WTC11 (cell line): ENCODE measurements at regions not wholly inside any gene's neighbourhood (a gene's known extent, or its start where the extent isn't known, plus 50 kb on each side); places are given as distances from the start of the nearest gene placed in this dataset.

Source experiments
- ATAC-seq: fragments of 200-7000 bp; cut with Tn5 transposase; 2 replicates; pipeline ENCODE4 v1.10.0; 2021; ENCODE audit warnings: mild to moderate bottlenecking, moderate library complexity
- CTCF ChIA-PET: fragments of 300-600 bp; sonication (Branson Sonifier 250); formaldehyde crosslinking; loops from one replicate; lab custom pipeline; 2021; ENCODE audit warnings: antibody characterized with exemption; lab: Charles Lee
- POLR2A ChIA-PET: fragments of 350-600 bp; sonication (Branson Sonifier 250); formaldehyde crosslinking; loops from one replicate; lab custom pipeline; 2021; ENCODE audit warnings: antibody characterized with exemption; lab: Charles Lee
- DNase-seq: peaks from one replicate; pipeline ENCODE4 v3.0.0; 2021; ENCODE audit warnings: low spot score
- H3K27ac Mint-ChIP-seq: 2 replicates; pipeline ENCODE4 v1.8.0; 2021; ENCODE audit warnings: mixed read lengths
- H3K27me3 Mint-ChIP-seq: 2 replicates; pipeline ENCODE4 v1.8.0; 2021; ENCODE audit warnings: low read depth, mild to moderate bottlenecking, moderate library complexity, mixed read lengths
- H3K36me3 Mint-ChIP-seq: 2 replicates; pipeline ENCODE4 v1.8.0; 2021; ENCODE audit warnings: mixed read lengths
- H3K4me1 Mint-ChIP-seq: 2 replicates; pipeline ENCODE4 v1.8.0; 2022; ENCODE audit warnings: mixed read lengths
- H3K4me3 Mint-ChIP-seq: 2 replicates; pipeline ENCODE4 v1.8.0; 2021; ENCODE audit warnings: mild to moderate bottlenecking, moderate library complexity, mixed read lengths
- H3K9me3 Mint-ChIP-seq: 2 replicates; pipeline ENCODE4 v1.8.0; 2021; ENCODE audit warnings: mixed read lengths
- AFF4 ChIP-seq: sonication (generic); formaldehyde crosslinking; IDR thresholded peaks from 2 replicates; pipeline ENCODE4 v1.8.1; 2023; ENCODE audit warnings: mild to moderate bottlenecking, missing genetic modification reagents, borderline replicate concordance
- ELF4 ChIP-seq: sonication (generic); formaldehyde crosslinking; IDR thresholded peaks from 2 replicates; pipeline ENCODE4 v1.8.1; 2022; ENCODE audit warnings: low read depth, mild to moderate bottlenecking, moderate library complexity, missing genetic modification reagents
- EMX1 ChIP-seq: fragments of 250-450 bp; sonication (Bioruptor Pico); IDR thresholded peaks from 2 replicates; pipeline ENCODE4 v1.8.0; 2021; ENCODE audit warnings: mild to moderate bottlenecking
- JAZF1 ChIP-seq: fragments of 250-450 bp; sonication (Bioruptor Pico); IDR thresholded peaks from 2 replicates; pipeline ENCODE4 v1.9.0; 2021; ENCODE audit warnings: moderate library complexity, mild to moderate bottlenecking, inconsistent platforms
- MXD4 ChIP-seq: fragments of 250-450 bp; sonication (Bioruptor Pico); IDR thresholded peaks from 2 replicates; pipeline ENCODE4 v1.8.0; 2021; ENCODE audit warnings: mild to moderate bottlenecking, moderate library complexity, borderline replicate concordance
- MYBL2 ChIP-seq: sonication (generic); formaldehyde crosslinking; IDR thresholded peaks from 2 replicates; pipeline ENCODE4 v1.8.1; 2023; ENCODE audit warnings: mild to moderate bottlenecking, moderate library complexity, missing genetic modification reagents
- NFATC4 ChIP-seq: fragments of 250-450 bp; sonication (Bioruptor Pico); IDR thresholded peaks from 2 replicates; pipeline ENCODE4 v1.9.0; 2021; ENCODE audit warnings: mild to moderate bottlenecking
- NR1H2 ChIP-seq: sonication (generic); formaldehyde crosslinking; IDR thresholded peaks from 2 replicates; pipeline ENCODE4 v1.9.0; 2021; ENCODE audit warnings: mild to moderate bottlenecking, moderate library complexity, missing genetic modification reagents
- NR2C2 ChIP-seq: sonication (generic); formaldehyde crosslinking; IDR thresholded peaks from 2 replicates; pipeline ENCODE4 v1.8.0; 2022; ENCODE audit warnings: mild to moderate bottlenecking, missing genetic modification reagents
- RELA ChIP-seq: sonication (generic); formaldehyde crosslinking; IDR thresholded peaks from 2 replicates; pipeline ENCODE4 v1.8.1; 2022; ENCODE audit warnings: missing genetic modification reagents, mild to moderate bottlenecking, borderline replicate concordance
- TEAD4 ChIP-seq: sonication (generic); formaldehyde crosslinking; IDR thresholded peaks from 2 replicates; pipeline ENCODE4 v1.8.0; 2022; ENCODE audit warnings: mild to moderate bottlenecking, missing genetic modification reagents
- USF2 ChIP-seq: sonication (generic); formaldehyde crosslinking; IDR thresholded peaks from 2 replicates; pipeline ENCODE4 v1.8.1; 2023; ENCODE audit warnings: mild to moderate bottlenecking, missing genetic modification reagents, moderate library complexity
- ZNF138 ChIP-seq: sonication (generic); formaldehyde crosslinking; conservative IDR thresholded peaks from 2 replicates; pipeline ENCODE4 v1.8.1; 2022; ENCODE audit warnings: mild to moderate bottlenecking, moderate library complexity, missing genetic modification reagents
- ZNF396 ChIP-seq: fragments of 250-450 bp; sonication (Bioruptor Pico); IDR thresholded peaks from 2 replicates; pipeline ENCODE4 v1.8.0; 2021; ENCODE audit warnings: mild to moderate bottlenecking, moderate library complexity, borderline replicate concordance
- TF ChIP-seq, protein P1 (sequence below): fragments of 250-450 bp; sonication (Bioruptor Pico); IDR thresholded peaks from 2 replicates; pipeline ENCODE4 v1.9.0; 2021; ENCODE audit warnings: moderate library complexity, mild to moderate bottlenecking, inconsistent platforms, borderline replicate concordance
- TF ChIP-seq, protein P2 (sequence below): sonication (generic); formaldehyde crosslinking; IDR thresholded peaks from 2 replicates; pipeline ENCODE4 v1.8.0; 2023; ENCODE audit warnings: missing genetic modification reagents, mild to moderate bottlenecking, borderline replicate concordance
- TF ChIP-seq, protein P3 (sequence below): fragments of 250-450 bp; sonication (Bioruptor Pico); IDR thresholded peaks from 2 replicates; pipeline ENCODE4 v1.9.0; 2021; ENCODE audit warnings: mild to moderate bottlenecking, borderline replicate concordance

DNA sequence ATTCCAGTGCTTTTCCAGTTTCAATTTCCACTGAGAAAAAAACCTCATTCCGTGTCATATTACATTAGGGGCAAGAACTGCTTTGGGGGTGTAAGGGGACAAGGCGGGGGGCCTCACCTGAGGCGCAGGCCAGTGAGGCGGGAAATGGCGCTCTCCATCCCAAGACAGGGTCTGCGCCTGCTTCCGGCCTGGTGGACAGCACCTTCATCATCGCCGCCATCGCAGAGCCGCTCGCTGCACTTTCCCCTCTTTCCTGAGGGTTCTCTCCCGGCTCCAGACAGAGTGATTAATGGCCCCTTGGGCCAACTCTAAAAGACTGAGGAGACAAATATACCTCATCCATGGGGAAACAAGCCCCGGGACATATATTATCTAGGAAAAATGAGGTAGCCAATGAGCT, 270.0 kb upstream of the SOX4 start:
- H3K36me3 Mint-ChIP-seq, result peaks cover 16% of the 10 kb centered on the region
- no peak for ATAC-seq
- no peak for TF ChIP-seq TEAD4 (CRISPR knock-in tag)
- TF ChIP-seq JAZF1 (CRISPR knock-in tag), result no peak
- no peak for TF ChIP-seq USF2 (CRISPR knock-in tag)
- TF ChIP-seq EMX1 (CRISPR knock-in tag), result no peak
- TF ChIP-seq ELF4 (CRISPR knock-in tag), result no peak
- TF ChIP-seq NFATC4 (CRISPR knock-in tag), result no peak
- TF ChIP-seq RELA (CRISPR knock-in tag), result no peak
- TF ChIP-seq, protein P1, sequence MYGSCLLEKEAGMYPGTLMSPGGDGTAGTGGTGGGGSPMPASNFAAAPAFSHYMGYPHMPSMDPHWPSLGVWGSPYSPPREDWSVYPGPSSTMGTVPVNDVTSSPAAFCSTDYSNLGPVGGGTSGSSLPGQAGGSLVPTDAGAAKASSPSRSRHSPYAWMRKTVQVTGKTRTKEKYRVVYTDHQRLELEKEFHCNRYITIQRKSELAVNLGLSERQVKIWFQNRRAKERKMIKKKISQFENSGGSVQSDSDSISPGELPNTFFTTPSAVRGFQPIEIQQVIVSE (CRISPR knock-in tag), result no peak
- TF ChIP-seq MXD4 (CRISPR knock-in tag), result no peak
- TF ChIP-seq, protein P2, sequence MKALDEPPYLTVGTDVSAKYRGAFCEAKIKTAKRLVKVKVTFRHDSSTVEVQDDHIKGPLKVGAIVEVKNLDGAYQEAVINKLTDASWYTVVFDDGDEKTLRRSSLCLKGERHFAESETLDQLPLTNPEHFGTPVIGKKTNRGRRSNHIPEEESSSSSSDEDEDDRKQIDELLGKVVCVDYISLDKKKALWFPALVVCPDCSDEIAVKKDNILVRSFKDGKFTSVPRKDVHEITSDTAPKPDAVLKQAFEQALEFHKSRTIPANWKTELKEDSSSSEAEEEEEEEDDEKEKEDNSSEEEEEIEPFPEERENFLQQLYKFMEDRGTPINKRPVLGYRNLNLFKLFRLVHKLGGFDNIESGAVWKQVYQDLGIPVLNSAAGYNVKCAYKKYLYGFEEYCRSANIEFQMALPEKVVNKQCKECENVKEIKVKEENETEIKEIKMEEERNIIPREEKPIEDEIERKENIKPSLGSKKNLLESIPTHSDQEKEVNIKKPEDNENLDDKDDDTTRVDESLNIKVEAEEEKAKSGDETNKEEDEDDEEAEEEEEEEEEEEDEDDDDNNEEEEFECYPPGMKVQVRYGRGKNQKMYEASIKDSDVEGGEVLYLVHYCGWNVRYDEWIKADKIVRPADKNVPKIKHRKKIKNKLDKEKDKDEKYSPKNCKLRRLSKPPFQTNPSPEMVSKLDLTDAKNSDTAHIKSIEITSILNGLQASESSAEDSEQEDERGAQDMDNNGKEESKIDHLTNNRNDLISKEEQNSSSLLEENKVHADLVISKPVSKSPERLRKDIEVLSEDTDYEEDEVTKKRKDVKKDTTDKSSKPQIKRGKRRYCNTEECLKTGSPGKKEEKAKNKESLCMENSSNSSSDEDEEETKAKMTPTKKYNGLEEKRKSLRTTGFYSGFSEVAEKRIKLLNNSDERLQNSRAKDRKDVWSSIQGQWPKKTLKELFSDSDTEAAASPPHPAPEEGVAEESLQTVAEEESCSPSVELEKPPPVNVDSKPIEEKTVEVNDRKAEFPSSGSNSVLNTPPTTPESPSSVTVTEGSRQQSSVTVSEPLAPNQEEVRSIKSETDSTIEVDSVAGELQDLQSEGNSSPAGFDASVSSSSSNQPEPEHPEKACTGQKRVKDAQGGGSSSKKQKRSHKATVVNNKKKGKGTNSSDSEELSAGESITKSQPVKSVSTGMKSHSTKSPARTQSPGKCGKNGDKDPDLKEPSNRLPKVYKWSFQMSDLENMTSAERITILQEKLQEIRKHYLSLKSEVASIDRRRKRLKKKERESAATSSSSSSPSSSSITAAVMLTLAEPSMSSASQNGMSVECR (CRISPR knock-in tag), result no peak
- no peak for TF ChIP-seq AFF4 (CRISPR knock-in tag)
- no peak for TF ChIP-seq ZNF396 (CRISPR knock-in tag)
- TF ChIP-seq, protein P3, sequence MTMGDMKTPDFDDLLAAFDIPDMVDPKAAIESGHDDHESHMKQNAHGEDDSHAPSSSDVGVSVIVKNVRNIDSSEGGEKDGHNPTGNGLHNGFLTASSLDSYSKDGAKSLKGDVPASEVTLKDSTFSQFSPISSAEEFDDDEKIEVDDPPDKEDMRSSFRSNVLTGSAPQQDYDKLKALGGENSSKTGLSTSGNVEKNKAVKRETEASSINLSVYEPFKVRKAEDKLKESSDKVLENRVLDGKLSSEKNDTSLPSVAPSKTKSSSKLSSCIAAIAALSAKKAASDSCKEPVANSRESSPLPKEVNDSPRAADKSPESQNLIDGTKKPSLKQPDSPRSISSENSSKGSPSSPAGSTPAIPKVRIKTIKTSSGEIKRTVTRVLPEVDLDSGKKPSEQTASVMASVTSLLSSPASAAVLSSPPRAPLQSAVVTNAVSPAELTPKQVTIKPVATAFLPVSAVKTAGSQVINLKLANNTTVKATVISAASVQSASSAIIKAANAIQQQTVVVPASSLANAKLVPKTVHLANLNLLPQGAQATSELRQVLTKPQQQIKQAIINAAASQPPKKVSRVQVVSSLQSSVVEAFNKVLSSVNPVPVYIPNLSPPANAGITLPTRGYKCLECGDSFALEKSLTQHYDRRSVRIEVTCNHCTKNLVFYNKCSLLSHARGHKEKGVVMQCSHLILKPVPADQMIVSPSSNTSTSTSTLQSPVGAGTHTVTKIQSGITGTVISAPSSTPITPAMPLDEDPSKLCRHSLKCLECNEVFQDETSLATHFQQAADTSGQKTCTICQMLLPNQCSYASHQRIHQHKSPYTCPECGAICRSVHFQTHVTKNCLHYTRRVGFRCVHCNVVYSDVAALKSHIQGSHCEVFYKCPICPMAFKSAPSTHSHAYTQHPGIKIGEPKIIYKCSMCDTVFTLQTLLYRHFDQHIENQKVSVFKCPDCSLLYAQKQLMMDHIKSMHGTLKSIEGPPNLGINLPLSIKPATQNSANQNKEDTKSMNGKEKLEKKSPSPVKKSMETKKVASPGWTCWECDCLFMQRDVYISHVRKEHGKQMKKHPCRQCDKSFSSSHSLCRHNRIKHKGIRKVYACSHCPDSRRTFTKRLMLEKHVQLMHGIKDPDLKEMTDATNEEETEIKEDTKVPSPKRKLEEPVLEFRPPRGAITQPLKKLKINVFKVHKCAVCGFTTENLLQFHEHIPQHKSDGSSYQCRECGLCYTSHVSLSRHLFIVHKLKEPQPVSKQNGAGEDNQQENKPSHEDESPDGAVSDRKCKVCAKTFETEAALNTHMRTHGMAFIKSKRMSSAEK (CRISPR knock-in tag), result no peak
- no peak for TF ChIP-seq NR1H2 (CRISPR knock-in tag)
- no peak for TF ChIP-seq NR2C2 (CRISPR knock-in tag)
- no peak for TF ChIP-seq MYBL2
- TF ChIP-seq ZNF138 (CRISPR knock-in tag), result no peak

More for the DNA sequence above, 270.0 kb upstream of the SOX4 start:
- no peak for DNase-seq
- ChIA-PET POLR2A (no interaction called here), CTCF (no interaction called here)
- peaks cover 17% of the 10 kb centered on the region for H3K4me1 Mint-ChIP-seq
- no peak overlapping the region for H3K27ac Mint-ChIP-seq
- no peaks in the 10 kb centered on the region for H3K27me3 Mint-ChIP-seq
- no peak overlapping the region for H3K4me3 Mint-ChIP-seq
- H3K9me3 Mint-ChIP-seq, result peaks cover 19% of the 10 kb centered on the region
